ENCODE measurements at regions not wholly inside any gene's neighbourhood (a gene's known extent, or its start where the extent isn't known, plus 50 kb on each side); places are given as distances from the start of the nearest gene placed in this dataset.

DNA sequence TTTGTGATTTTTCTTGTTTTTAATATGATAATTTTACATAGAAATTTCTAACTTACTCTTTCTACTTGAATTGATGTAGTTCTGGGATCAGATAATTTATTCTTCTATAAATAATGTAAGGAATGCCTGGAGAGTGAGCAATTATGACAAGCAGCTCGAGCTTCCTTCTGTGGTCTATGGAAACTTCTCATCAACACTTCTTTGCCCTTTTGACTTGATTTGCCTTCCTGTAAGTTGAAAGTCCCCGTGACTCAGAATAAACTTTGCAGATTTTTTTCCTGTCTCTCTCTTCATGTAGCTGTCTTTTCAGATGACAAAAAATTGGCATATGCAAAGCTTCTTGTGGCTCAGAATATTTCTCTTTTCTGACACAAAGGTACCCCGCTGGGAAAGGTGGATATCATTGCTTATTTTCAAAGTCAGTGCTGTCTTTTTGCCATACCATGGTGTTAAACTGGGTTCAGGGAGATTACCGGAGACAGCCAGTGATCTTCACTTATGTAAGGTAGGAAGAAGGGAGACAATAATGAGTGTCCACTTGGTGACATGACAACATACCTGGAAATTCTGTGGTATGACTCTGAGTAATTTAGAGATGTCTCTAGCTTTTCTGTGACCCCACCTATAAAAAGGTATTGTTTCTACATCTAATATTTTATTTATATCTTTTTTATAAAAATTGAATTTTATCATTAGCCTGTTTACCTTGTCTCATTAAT, 278.6 kb upstream of the GNPDA2 start:
- TF ChIP-seq POLR2A (IDR thresholded peaks at IDR 0.05): no peak
- TF ChIP-seq, protein P1, sequence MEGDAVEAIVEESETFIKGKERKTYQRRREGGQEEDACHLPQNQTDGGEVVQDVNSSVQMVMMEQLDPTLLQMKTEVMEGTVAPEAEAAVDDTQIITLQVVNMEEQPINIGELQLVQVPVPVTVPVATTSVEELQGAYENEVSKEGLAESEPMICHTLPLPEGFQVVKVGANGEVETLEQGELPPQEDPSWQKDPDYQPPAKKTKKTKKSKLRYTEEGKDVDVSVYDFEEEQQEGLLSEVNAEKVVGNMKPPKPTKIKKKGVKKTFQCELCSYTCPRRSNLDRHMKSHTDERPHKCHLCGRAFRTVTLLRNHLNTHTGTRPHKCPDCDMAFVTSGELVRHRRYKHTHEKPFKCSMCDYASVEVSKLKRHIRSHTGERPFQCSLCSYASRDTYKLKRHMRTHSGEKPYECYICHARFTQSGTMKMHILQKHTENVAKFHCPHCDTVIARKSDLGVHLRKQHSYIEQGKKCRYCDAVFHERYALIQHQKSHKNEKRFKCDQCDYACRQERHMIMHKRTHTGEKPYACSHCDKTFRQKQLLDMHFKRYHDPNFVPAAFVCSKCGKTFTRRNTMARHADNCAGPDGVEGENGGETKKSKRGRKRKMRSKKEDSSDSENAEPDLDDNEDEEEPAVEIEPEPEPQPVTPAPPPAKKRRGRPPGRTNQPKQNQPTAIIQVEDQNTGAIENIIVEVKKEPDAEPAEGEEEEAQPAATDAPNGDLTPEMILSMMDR (IDR thresholded peaks at IDR 0.05): no peak
- DNase-seq: no peak
- H3K27me3 ChIP-seq: no peaks in the 10 kb centered on the region
- H3K4me3 ChIP-seq: no peak overlapping the region
- H3K4me1 ChIP-seq: no peaks in the 10 kb centered on the region
- no peaks in the 10 kb centered on the region for H3K9me3 ChIP-seq
- no peak overlapping the region for H3K27ac ChIP-seq
- H3K36me3 ChIP-seq: no peaks in the 10 kb centered on the region
- intact Hi-C loops (cut with DNase I; ENCODE audit: low total_unique reads): no loop called here

DNA sequence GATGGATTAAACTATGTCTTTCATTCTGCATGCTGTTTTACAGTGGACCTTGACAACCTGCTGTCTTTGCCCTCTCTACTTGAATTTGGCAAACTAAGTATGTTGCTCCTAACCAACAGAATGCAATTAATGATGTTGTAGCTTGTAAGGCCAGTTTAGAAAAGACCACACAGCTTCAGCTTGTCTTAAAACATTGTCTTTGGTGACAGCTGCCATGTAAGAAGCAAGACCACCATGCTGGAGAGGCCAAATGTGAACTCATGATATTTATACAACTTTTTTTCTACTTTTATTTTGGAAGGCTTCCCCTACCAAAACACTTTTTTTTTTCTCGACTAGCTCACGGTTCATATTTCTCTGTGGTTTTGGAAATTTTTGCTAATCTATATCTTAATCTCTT, 278.0 kb upstream of the GNPDA2 start:
- TF ChIP-seq POLR2A (IDR thresholded peaks at IDR 0.05): no peak
- TF ChIP-seq, protein P1 (IDR thresholded peaks at IDR 0.05): no peak
- DNase-seq: no peak
- H3K4me1 ChIP-seq: no peaks in the 10 kb centered on the region
- H3K4me3 ChIP-seq: no peak overlapping the region
- H3K27me3 ChIP-seq: no peaks in the 10 kb centered on the region
- H3K9me3 ChIP-seq: no peaks in the 10 kb centered on the region
- intact Hi-C loops (cut with DNase I; ENCODE audit: low total_unique reads): no loop called here
- no peaks in the 10 kb centered on the region for H3K36me3 ChIP-seq
- no peak overlapping the region for H3K27ac ChIP-seq

GRCh38 chr4:44996276-44996845, 270.0 kb upstream of the GNPDA2 start:
- H3K36me3 ChIP-seq: no peaks in the 10 kb centered on the region
- no peaks in the 10 kb centered on the region for H3K27me3 ChIP-seq
- no peak overlapping the region for H3K4me3 ChIP-seq
- no peak overlapping the region for H3K27ac ChIP-seq
- H3K9me3 ChIP-seq: no peaks in the 10 kb centered on the region
- DNase-seq: no peak
- no peaks in the 10 kb centered on the region for H3K4me1 ChIP-seq
- TF ChIP-seq, protein P1 (IDR thresholded peaks at IDR 0.05): no peak
- no peak for TF ChIP-seq POLR2A (IDR thresholded peaks at IDR 0.05)
- intact Hi-C loops (cut with DNase I; ENCODE audit: low total_unique reads): no loop called here

DNA sequence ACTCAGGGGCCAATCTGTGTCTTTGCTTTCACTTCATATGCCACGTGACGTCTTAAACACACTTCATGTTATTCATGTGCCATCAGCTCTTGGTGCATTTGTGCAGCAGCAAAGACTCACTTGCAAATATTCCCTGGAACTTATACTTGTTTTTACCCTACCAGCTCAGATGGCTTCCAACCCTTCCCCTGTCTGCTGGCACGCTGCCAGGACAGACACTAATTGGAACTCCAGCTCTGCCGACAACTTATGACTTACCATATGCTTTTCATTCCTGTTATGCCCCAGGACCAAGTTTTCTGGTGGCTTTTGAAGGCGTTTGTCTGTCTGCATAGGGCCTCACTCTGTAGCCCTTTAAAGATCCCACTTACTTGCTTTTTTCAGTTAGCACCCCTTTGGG, 261.7 kb upstream of the GNPDA2 start:
- no peaks in the 10 kb centered on the region for H3K27me3 ChIP-seq
- H3K4me3 ChIP-seq: no peak overlapping the region
- TF ChIP-seq, protein P1 (IDR thresholded peaks at IDR 0.05): no peak
- TF ChIP-seq POLR2A (IDR thresholded peaks at IDR 0.05): no peak
- DNase-seq: no peak
- intact Hi-C loops (cut with DNase I; ENCODE audit: low total_unique reads): no loop called here
- no peaks in the 10 kb centered on the region for H3K9me3 ChIP-seq
- H3K36me3 ChIP-seq: no peaks in the 10 kb centered on the region
- no peak overlapping the region for H3K27ac ChIP-seq
- H3K4me1 ChIP-seq: no peaks in the 10 kb centered on the region

GRCh38 chr4:44985938-44986337, 259.6 kb upstream of the GNPDA2 start:
- Histone ChIP-seq H3K27me3 (no peaks in the 10 kb centered on the region), H3K36me3 (no peaks in the 10 kb centered on the region), H3K4me1 (no peaks in the 10 kb centered on the region), H3K27ac (no peak overlapping the region), H3K9me3 (no peaks in the 10 kb centered on the region), H3K4me3 (no peak overlapping the region)
- TF ChIP-seq POLR2A (IDR thresholded peaks at IDR 0.05): no peak
- TF ChIP-seq, protein P1 (IDR thresholded peaks at IDR 0.05): no peak
- DNase-seq: no peak
- intact Hi-C loops (cut with DNase I; ENCODE audit: low total_unique reads): no loop called here

All from uterus (tissue), 3 donors.